IMR-90 (cell line): ENCODE measurements at regions not wholly inside any gene's neighbourhood (a gene's known extent, or its start where the extent isn't known, plus 50 kb on each side); places are given as distances from the start of the nearest gene placed in this dataset.

Experiments
- ATAC-seq: fragments of 200-7000 bp; cut with Tn5 transposase; 2 replicates; pipeline ENCODE4 v1.9.1; 2020; ENCODE audit warnings: low read depth, mild to moderate bottlenecking, moderate library complexity
- BruUV-seq: library from RNA; stranded (reverse); fragments of 400-500 nt; replicated peaks from 2 replicates; lab custom pipeline; 2021; lab: Mats Ljungman, UMichigan
- CTCF ChIA-PET: fragments of 300-600 bp; formaldehyde crosslinking; extraction: SDS; loops from one replicate; lab custom pipeline; 2021; ENCODE audit warnings: antibody characterized with exemption; lab: Yijun Ruan, JAX
- POLR2A ChIA-PET: fragments of 300-600 bp; sonication (Branson Sonifier 250); formaldehyde crosslinking; loops from one replicate; lab custom pipeline; 2022; ENCODE audit warnings: antibody characterized with exemption; ENCODE audit not compliant: unreplicated experiment; lab: Charles Lee
- DNase-seq: peaks from one replicate; pipeline ENCODE4 v3.0.0; 2013
- H2AFZ ChIP-seq: replicated peaks from 2 replicates; pipeline ENCODE3; 2013; ENCODE audit warnings: low read length, mild to moderate bottlenecking; ENCODE audit not compliant: poor library complexity
- H2AK5ac ChIP-seq: 2 replicates; pipeline ENCODE4 v1.6.1; 2013; ENCODE audit warnings: low read depth, low read length, inconsistent platforms
- H2AK9ac ChIP-seq: replicated peaks from 2 replicates; pipeline ENCODE3; 2013; ENCODE audit warnings: mild to moderate bottlenecking, low read depth, low read length, moderate library complexity; ENCODE audit not compliant: poor library complexity
- H2BK120ac ChIP-seq: 2 replicates; pipeline ENCODE4 v1.6.1; 2013; ENCODE audit warnings: low read depth, low read length, inconsistent platforms
- H2BK15ac ChIP-seq: 3 replicates; pipeline ENCODE4 v1.6.1; 2013; ENCODE audit warnings: low read depth, low read length, inconsistent platforms
- H2BK20ac ChIP-seq: 2 replicates; pipeline ENCODE4 v1.6.1; 2013; ENCODE audit warnings: low read depth, mild to moderate bottlenecking, inconsistent platforms, low read length, moderate library complexity
- H2BK5ac ChIP-seq: 2 replicates; pipeline ENCODE4 v1.6.1; 2013; ENCODE audit warnings: mild to moderate bottlenecking, low read depth, low read length, inconsistent platforms; ENCODE audit not compliant: poor library complexity, severe bottlenecking
- H3K14ac ChIP-seq: replicated peaks from 2 replicates; pipeline ENCODE4 v1.6.1; 2013; ENCODE audit warnings: low read depth, low read length, inconsistent platforms
- H3K18ac ChIP-seq: 2 replicates; pipeline ENCODE4 v1.6.1; 2013; ENCODE audit warnings: low read depth, low read length, control low read depth
- H3K23ac ChIP-seq: 2 replicates; pipeline ENCODE4 v1.6.1; 2013; ENCODE audit warnings: low read depth, low read length, inconsistent platforms
- H3K27ac ChIP-seq: 2 replicates; pipeline ENCODE4 v1.5.1; 2013; ENCODE audit warnings: mild to moderate bottlenecking, control low read depth, low read length; ENCODE audit not compliant: insufficient read depth
- H3K27me3 ChIP-seq: 2 replicates; pipeline ENCODE4 v1.6.1; 2013; ENCODE audit warnings: low read length; ENCODE audit not compliant: control insufficient read depth, insufficient read depth
- H3K36me3 ChIP-seq: 2 replicates; pipeline ENCODE4 v1.6.1; 2013; ENCODE audit warnings: low read length, mixed read lengths; ENCODE audit not compliant: control insufficient read depth, insufficient read depth
- H3K4ac ChIP-seq: 2 replicates; pipeline ENCODE4 v1.6.1; 2013; ENCODE audit warnings: low read depth, low read length, inconsistent platforms
- H3K4me1 ChIP-seq: 2 replicates; pipeline ENCODE4 v1.6.1; 2013; ENCODE audit warnings: low read length, mixed read lengths; ENCODE audit not compliant: control insufficient read depth, insufficient read depth
- H3K4me2 ChIP-seq: 2 replicates; pipeline ENCODE4 v1.6.1; 2013; ENCODE audit warnings: low read depth, mild to moderate bottlenecking, control low read depth, low read length, moderate library complexity
- H3K4me3 ChIP-seq: 2 replicates; pipeline ENCODE4 v1.5.1; 2013; ENCODE audit warnings: low read depth, mild to moderate bottlenecking, control low read depth, low read length, moderate library complexity; ENCODE audit not compliant: insufficient read depth
- H3K56ac ChIP-seq: 2 replicates; pipeline ENCODE4 v1.6.1; 2013; ENCODE audit warnings: low read length, inconsistent platforms; ENCODE audit not compliant: insufficient read depth; ENCODE audit errors: extremely low read depth
- H3K79me1 ChIP-seq, 2 experiments: 2 replicates each; pipeline ENCODE4 v1.6.1; 2013; ENCODE audit warnings: low read length in 2 of 2, inconsistent platforms in 1 of 2, low read depth in 1 of 2
- H3K9ac ChIP-seq: 2 replicates; pipeline ENCODE4 v1.6.1; 2013; ENCODE audit warnings: low read depth, low read length, control low read depth
- H3K9me1 ChIP-seq: 2 replicates; pipeline ENCODE4 v1.6.1; 2013; ENCODE audit warnings: low read length, inconsistent platforms; ENCODE audit not compliant: insufficient read depth
- H3K9me3 ChIP-seq: 2 replicates; pipeline ENCODE4 v1.6.1; 2013; ENCODE audit warnings: low read length; ENCODE audit not compliant: control insufficient read depth, insufficient read depth
- H4K20me1 ChIP-seq: 2 replicates; pipeline ENCODE4 v1.6.1; 2013; ENCODE audit warnings: low read length, inconsistent platforms; ENCODE audit not compliant: insufficient read depth
- H4K5ac ChIP-seq: 2 replicates; pipeline ENCODE4 v1.6.1; 2013; ENCODE audit warnings: mild to moderate bottlenecking, low read depth, low read length, control low read depth
- H4K8ac ChIP-seq, 2 experiments: 2 replicates each; pipeline ENCODE4 v1.6.1; 2013; ENCODE audit warnings: low read depth in 2 of 2, low read length in 2 of 2, control low read depth in 1 of 2, inconsistent platforms in 1 of 2
- H4K91ac ChIP-seq: 2 replicates; pipeline ENCODE4 v1.6.1; 2013; ENCODE audit warnings: low read depth, low read length, inconsistent platforms; ENCODE audit not compliant: insufficient read depth
- BHLHE40 ChIP-seq: fragments of 150-350 bp; IDR thresholded peaks from 2 replicates; pipeline ENCODE4 v1.6.1; 2016; ENCODE audit warnings: mild to moderate bottlenecking, low read depth, low read length
- CEBPB ChIP-seq: IDR thresholded peaks from 2 replicates; pipeline ENCODE4 v1.6.1; 2012; ENCODE audit warnings: low read depth, low read length, improper control_type of control experiment
- CTCF ChIP-seq: conservative IDR thresholded peaks from 2 replicates; pipeline ENCODE4 v1.5.1; 2012; ENCODE audit warnings: mild to moderate bottlenecking, low read depth, low read length, improper control_type of control experiment
- ELK1 ChIP-seq: fragments of 150-350 bp; IDR thresholded peaks from 2 replicates; pipeline ENCODE4 v1.6.1; 2016; ENCODE audit warnings: low read depth, mild to moderate bottlenecking, low read length, moderate library complexity, borderline replicate concordance
- FOS ChIP-seq: fragments of 150-350 bp; IDR thresholded peaks from 2 replicates; pipeline ENCODE4 v1.6.1; 2016; ENCODE audit warnings: low read depth, low read length
- MAFK ChIP-seq: IDR thresholded peaks from 2 replicates; pipeline ENCODE4 v1.6.1; 2012; ENCODE audit warnings: low read depth, low read length, improper control_type of control experiment
- MAZ ChIP-seq: IDR thresholded peaks from 2 replicates; pipeline ENCODE4 v1.6.1; 2012; ENCODE audit warnings: low read depth, mild to moderate bottlenecking, low read length, improper control_type of control experiment, moderate library complexity, borderline replicate concordance
- MXI1 ChIP-seq: IDR thresholded peaks from 2 replicates; pipeline ENCODE4 v1.6.1; 2012; ENCODE audit warnings: low read depth, mild to moderate bottlenecking, low read length, moderate library complexity, borderline replicate concordance
- NFE2L2 ChIP-seq: fragments of 150-350 bp; IDR thresholded peaks from 2 replicates; pipeline ENCODE4 v1.6.1; 2016; ENCODE audit warnings: low read depth, mild to moderate bottlenecking, low read length
- POLR2A ChIP-seq: IDR thresholded peaks from 2 replicates; pipeline ENCODE4 v1.6.1; 2012; ENCODE audit warnings: mild to moderate bottlenecking, low read depth, low read length
- RAD21 ChIP-seq: IDR thresholded peaks from 2 replicates; pipeline ENCODE4 v1.6.1; 2012; ENCODE audit warnings: low read length, improper control_type of control experiment
- RCOR1 ChIP-seq: IDR thresholded peaks from 2 replicates; pipeline ENCODE4 v1.6.1; 2012; ENCODE audit warnings: mild to moderate bottlenecking, low read length, improper control_type of control experiment; ENCODE audit not compliant: insufficient replicate concordance
- RFX5 ChIP-seq: IDR thresholded peaks from 2 replicates; pipeline ENCODE4 v1.8.0; 2012; ENCODE audit warnings: low read depth, mild to moderate bottlenecking, low read length, moderate library complexity
- SMC3 ChIP-seq: fragments of 150-350 bp; IDR thresholded peaks from 2 replicates; pipeline ENCODE4 v1.6.1; 2016; ENCODE audit warnings: low read depth, mild to moderate bottlenecking, antibody characterized with exemption, low read length, moderate library complexity
- USF2 ChIP-seq: fragments of 150-350 bp; IDR thresholded peaks from 2 replicates; pipeline ENCODE4 v1.6.1; 2017; ENCODE audit warnings: mild to moderate bottlenecking, antibody characterized with exemption, low read length, low read depth
- WGBS, 2 experiments: methylation state at CpG; one replicate each; pipeline versions ENCODE4 v1.1.5 to v1.1.7; 2013; ENCODE audit warnings: missing lambda C conversion rate in 2 of 2; ENCODE audit not compliant: insufficient read length in 1 of 2; ENCODE audit errors: extremely low coverage in 2 of 2; 5-methylcytosine and 5-hydroxymethylcytosine counted together
- dilution Hi-C: fragments of 300-500 bp; cut with HindIII; formaldehyde crosslinking; loops from one replicate; pipeline ENCODE4 v1.14.3; 2018; ENCODE audit warnings: low sequenced_read_pairs; ENCODE audit not compliant: unreplicated experiment
- in situ Hi-C: fragments of 300-500 bp; cut with MboI; formaldehyde crosslinking; loops from 3 replicates; pipeline ENCODE4 v1.14.3; 2019; ENCODE audit warnings: low sequenced_read_pairs, inconsistent platforms, mixed read lengths
- intact Hi-C: fragments of 100-400 bp; cut with micrococcal nuclease; formaldehyde crosslinking; loops from 2 replicates; pipeline ENCODE4 v1.10.0; 2022

- intact Hi-C loops (no loop called here), in situ Hi-C loops (no loop called here), dilution Hi-C loops (no loop called here)
- Histone ChIP-seq H2AK5ac (no peak overlapping the region), H3K14ac (no peak overlapping the region), H2BK5ac (no peak overlapping the region), H3K27me3 (peaks cover 4% of the 10 kb centered on the region; the same call in 1 of the 2 replicates), H3K56ac (no peak overlapping the region), H4K8ac (no peak overlapping the region), H4K20me1 (no peaks in the 10 kb centered on the region), H3K9me3 (no peaks in the 10 kb centered on the region), H3K4me1 (no peaks in the 10 kb centered on the region), H3K4ac (no peak overlapping the region), H2AFZ (no peak overlapping the region), H3K4me3 (no peak overlapping the region), H2BK120ac (no peak overlapping the region), H4K91ac (no peak overlapping the region), H3K9me1 (no peaks in the 10 kb centered on the region), H3K18ac (no peak overlapping the region), H3K23ac (no peak overlapping the region), H3K27ac (no peak overlapping the region), H2BK15ac (no peak overlapping the region), H2AK9ac (no peak overlapping the region), H3K9ac (no peak overlapping the region), H2BK20ac (no peak overlapping the region), H3K4me2 (no peak overlapping the region), H4K5ac (no peak overlapping the region), H3K79me1 (no peaks in the 10 kb centered on the region), H3K36me3 (no peaks in the 10 kb centered on the region)
- BruUV-seq = no TSS peak
- ChIA-PET POLR2A (no interaction called here), CTCF (no interaction called here)
- 47% methylated on average over 2 of the region's 4 CpGs; no CpG with 5 or more reads in 1 of the 2 experiments for WGBS, 2 experiments
- ATAC-seq = no peak
- TF ChIP-seq CTCF = no peak
- TF ChIP-seq MAFK = no peak
- no peak for TF ChIP-seq CEBPB
- TF ChIP-seq POLR2A = no peak
- TF ChIP-seq RFX5 = no peak
- TF ChIP-seq RCOR1 = no peak
- TF ChIP-seq BHLHE40 = no peak
- no peak for TF ChIP-seq MXI1
- no peak for TF ChIP-seq FOS
- no peak for TF ChIP-seq SMC3
- TF ChIP-seq NFE2L2 = no peak
- TF ChIP-seq MAZ = no peak
- TF ChIP-seq USF2 = no peak
- no peak for TF ChIP-seq RAD21
- TF ChIP-seq ELK1 = no peak
- DNase-seq = no peak
Measured at GRCh38 chr12:31900271-31900670, 58.9 kb upstream of the RESF1 start.
